GM23248 (cell line): ENCODE measurements at regions not wholly inside any gene's neighbourhood (a gene's known extent, or its start where the extent isn't known, plus 50 kb on each side); places are given as distances from the start of the nearest gene placed in this dataset.
A peak's percentile ranks its signal among the peaks of the same experiment; 100 is the strongest.
"Not testable (repeated sequence)": the region's sequence is repeated elsewhere in the genome, so short reads cannot be mapped to it uniquely, and the experiment has no call there.

ENCODE experiments used
- DNase-seq: peaks from one replicate; pipeline ENCODE4 v3.0.0-alpha.2; 2015
- H2AFZ ChIP-seq: fragments of 200-600 bp; sonication (generic); 2 replicates; pipeline ENCODE4 v1.6.1; 2016; ENCODE audit warnings: antibody characterized with exemption
- H3F3A ChIP-seq: fragments of 200-600 bp; sonication (generic); 2 replicates; pipeline ENCODE4 v1.6.1; 2016; ENCODE audit warnings: mild to moderate bottlenecking, antibody characterized with exemption, mixed run types; ENCODE audit not compliant: insufficient read depth
- H3K27ac ChIP-seq: fragments of 200-600 bp; sonication (generic); 2 replicates; pipeline ENCODE4 v1.5.1; 2016; ENCODE audit warnings: mild to moderate bottlenecking
- H3K27me3 ChIP-seq: fragments of 200-600 bp; sonication (generic); replicated peaks from 2 replicates; pipeline ENCODE4 v1.6.1; 2016; ENCODE audit warnings: mild to moderate bottlenecking; ENCODE audit not compliant: insufficient read depth
- H3K36me3 ChIP-seq: fragments of 200-600 bp; sonication (generic); 2 replicates; pipeline ENCODE4 v1.6.1; 2016; ENCODE audit warnings: low read depth, mild to moderate bottlenecking
- H3K4me1 ChIP-seq: fragments of 200-600 bp; sonication (generic); 2 replicates; pipeline ENCODE4 v1.6.1; 2016; ENCODE audit warnings: mild to moderate bottlenecking; ENCODE audit not compliant: insufficient read depth
- H3K4me2 ChIP-seq: fragments of 200-600 bp; sonication (generic); one replicate; pipeline ENCODE4 v1.6.1; 2016; ENCODE audit warnings: mild to moderate bottlenecking; ENCODE audit not compliant: unreplicated experiment
- H3K4me3 ChIP-seq: fragments of 200-600 bp; sonication (generic); 2 replicates; pipeline ENCODE4 v1.5.1; 2016; ENCODE audit warnings: mild to moderate bottlenecking
- H3K79me2 ChIP-seq: fragments of 200-600 bp; sonication (generic); 2 replicates; pipeline ENCODE4 v1.6.1; 2016; ENCODE audit warnings: mild to moderate bottlenecking; ENCODE audit not compliant: insufficient read depth
- H3K9ac ChIP-seq: fragments of 200-600 bp; sonication (generic); 2 replicates; pipeline ENCODE4 v1.6.1; 2016; ENCODE audit warnings: mild to moderate bottlenecking
- H3K9me2 ChIP-seq: fragments of 200-600 bp; sonication (generic); 2 replicates; pipeline ENCODE4 v1.6.1; 2016; ENCODE audit warnings: mixed run types, mild to moderate bottlenecking, moderate library complexity; ENCODE audit not compliant: insufficient read depth
- H3K9me3 ChIP-seq: fragments of 200-600 bp; sonication (generic); one replicate; pipeline ENCODE4 v1.6.1; 2017; ENCODE audit warnings: low read depth
- H4K20me1 ChIP-seq: fragments of 200-600 bp; sonication (generic); 2 replicates; pipeline ENCODE4 v1.6.0; 2016; ENCODE audit not compliant: insufficient read depth
- EZH2 ChIP-seq: fragments of 200-600 bp; sonication (generic); IDR thresholded peaks from 2 replicates; pipeline ENCODE4 v1.6.1; 2018; ENCODE audit warnings: antibody characterized with exemption, mild to moderate bottlenecking; ENCODE audit not compliant: insufficient read depth, poor library complexity, severe bottlenecking
- EZH2phosphoT487 ChIP-seq: fragments of 200-600 bp; sonication (generic); IDR thresholded peaks from 2 replicates; pipeline ENCODE4 v1.6.1; 2018; ENCODE audit warnings: antibody characterized with exemption, moderate library complexity, mild to moderate bottlenecking, low read depth; ENCODE audit not compliant: insufficient read depth
- WGBS, 2 experiments: methylation state at CpG; one replicate each; pipeline ENCODE4 v1.1.6; 2015 to 2017; ENCODE audit warnings: low lambda C conversion rate in 2 of 2, low coverage in 1 of 2; ENCODE audit errors: missing lambda C conversion rate in 2 of 2; 5-methylcytosine and 5-hydroxymethylcytosine counted together
- in situ Hi-C: fragments of 300-500 bp; cut with MboI; formaldehyde crosslinking; loops from 2 replicates; pipeline ENCODE4 v1.15.0; 2020

GRCh38 chr6:113019176-113019575 lies 672.0 kb downstream of the RFPL4B start:
- no peaks in the 10 kb centered on the region for H3K27me3 ChIP-seq
- in situ Hi-C loops = no loop called here
- TF ChIP-seq EZH2phosphoT487 (no peak), EZH2 (no peak)
- no peaks in the 10 kb centered on the region for H3K79me2 ChIP-seq
- no peaks in the 10 kb centered on the region for H3K36me3 ChIP-seq
- peak overlapping the region; percentile 89 for H3K27ac ChIP-seq
- DNase-seq = no peak
- H3K9me3 ChIP-seq = no peaks in the 10 kb centered on the region
- peak overlapping the region; percentile 58 for H3K9ac ChIP-seq
- H3K9me2 ChIP-seq = no peaks in the 10 kb centered on the region
- H3K4me3 ChIP-seq = peak overlapping the region; percentile 48
- peaks cover 46% of the 10 kb centered on the region for H3K4me1 ChIP-seq
- H4K20me1 ChIP-seq = no peaks in the 10 kb centered on the region
- peaks cover 28% of the 10 kb centered on the region for H3F3A ChIP-seq
- WGBS, 2 experiments = 15 to 16% methylated on average over 3 of the region's 3 CpGs
- peak overlapping the region; percentile 72 for H3K4me2 ChIP-seq
- H2AFZ ChIP-seq = peak overlapping the region; percentile 62

GRCh38 chr6:113027780-113028179 lies 680.6 kb downstream of the RFPL4B start:
- no peaks in the 10 kb centered on the region for H4K20me1 ChIP-seq
- no peak overlapping the region for H3K4me2 ChIP-seq
- 81 to 97% methylated on average over 1 of the region's 1 CpG for WGBS, 2 experiments
- H3K9me3 ChIP-seq = no peaks in the 10 kb centered on the region
- peaks cover 6% of the 10 kb centered on the region; the same call in 1 of the 2 replicates for H3K4me1 ChIP-seq
- no peaks in the 10 kb centered on the region for H3K9me2 ChIP-seq
- H3K27me3 ChIP-seq = no peaks in the 10 kb centered on the region
- H2AFZ ChIP-seq = no peak overlapping the region
- H3K79me2 ChIP-seq = no peaks in the 10 kb centered on the region
- in situ Hi-C loops = no loop called here
- no peak overlapping the region for H3K9ac ChIP-seq
- no peak overlapping the region for H3K27ac ChIP-seq
- H3F3A ChIP-seq = no peaks in the 10 kb centered on the region
- DNase-seq = no peak
- H3K36me3 ChIP-seq = no peaks in the 10 kb centered on the region
- no peak for TF ChIP-seq EZH2phosphoT487
- no peak for TF ChIP-seq EZH2
- H3K4me3 ChIP-seq = no peak overlapping the region

- H3K27ac ChIP-seq, H3K36me3 ChIP-seq, H3K4me2 ChIP-seq, H3K79me2 ChIP-seq, H4K20me1 ChIP-seq, H3F3A ChIP-seq, H3K9ac ChIP-seq, in situ Hi-C loops, DNase-seq, H3K9me3 ChIP-seq, H3K4me3 ChIP-seq, H3K27me3 ChIP-seq, H2AFZ ChIP-seq, H3K4me1 ChIP-seq, H3K9me2 ChIP-seq: not testable (repeated sequence)
- WGBS, 2 experiments = 90 to 91% methylated on average over 2 of the region's 2 CpGs
Measured at GRCh38 chr6:113029161-113029560, 682.0 kb downstream of the RFPL4B start.

- no peaks in the 10 kb centered on the region for H3K36me3 ChIP-seq
- H3K9me2 ChIP-seq = no peaks in the 10 kb centered on the region
- no peaks in the 10 kb centered on the region for H4K20me1 ChIP-seq
- no peak overlapping the region for H2AFZ ChIP-seq
- no peaks in the 10 kb centered on the region for H3K27me3 ChIP-seq
- peaks cover 6% of the 10 kb centered on the region; the same call in 1 of the 2 replicates for H3K4me1 ChIP-seq
- WGBS, 2 experiments = 63 to 70% methylated on average over 3 of the region's 3 CpGs
- no peak for TF ChIP-seq EZH2
- TF ChIP-seq EZH2phosphoT487 = no peak
- no peak overlapping the region for H3K27ac ChIP-seq
- no peak overlapping the region for H3K9ac ChIP-seq
- no peak overlapping the region for H3K4me3 ChIP-seq
- DNase-seq = peak; percentile 17
- H3K79me2 ChIP-seq = no peaks in the 10 kb centered on the region
- in situ Hi-C loops = no loop called here
- H3K9me3 ChIP-seq = no peaks in the 10 kb centered on the region
- no peaks in the 10 kb centered on the region for H3F3A ChIP-seq
- no peak overlapping the region for H3K4me2 ChIP-seq
Measured at GRCh38 chr6:113031591-113032238, 684.6 kb downstream of the RFPL4B start.

GRCh38 chr6:113039005-113039404 lies 691.9 kb downstream of the RFPL4B start:
- no peaks in the 10 kb centered on the region for H3K4me1 ChIP-seq
- no peak overlapping the region for H2AFZ ChIP-seq
- no peaks in the 10 kb centered on the region for H3K79me2 ChIP-seq
- no peak for TF ChIP-seq EZH2phosphoT487
- no peak for TF ChIP-seq EZH2
- H3K27ac ChIP-seq = no peak overlapping the region
- H3K9ac ChIP-seq = no peak overlapping the region
- no peaks in the 10 kb centered on the region for H3K9me3 ChIP-seq
- no peaks in the 10 kb centered on the region for H3K9me2 ChIP-seq
- H3K27me3 ChIP-seq = no peaks in the 10 kb centered on the region
- WGBS, 2 experiments = 94 to 100% methylated on average over 1 of the region's 1 CpG
- DNase-seq = no peak
- no peak overlapping the region for H3K4me3 ChIP-seq
- no peak overlapping the region for H3K4me2 ChIP-seq
- no peaks in the 10 kb centered on the region for H4K20me1 ChIP-seq
- no peaks in the 10 kb centered on the region for H3K36me3 ChIP-seq
- in situ Hi-C loops = no loop called here
- H3F3A ChIP-seq = no peaks in the 10 kb centered on the region
